Epithelial cell of esophagus (primary cell): ENCODE measurements at regions not wholly inside any gene's neighbourhood (a gene's known extent, or its start where the extent isn't known, plus 50 kb on each side); places are given as distances from the start of the nearest gene placed in this dataset.
A peak's percentile ranks its signal among the peaks of the same experiment; 100 is the strongest.

Experiments
- DNase-seq: peaks from one replicate; pipeline ENCODE4 v3.0.0; 2010; ENCODE audit warnings: low read depth
- H3K4me3 ChIP-seq: 2 replicates; pipeline ENCODE4 v1.5.1; 2011; ENCODE audit warnings: mild to moderate bottlenecking, low read length, control low read depth
- TF ChIP-seq, protein P1 (sequence below): IDR thresholded peaks from 2 replicates; pipeline ENCODE4 v1.5.1; 2011; ENCODE audit warnings: low read depth, mild to moderate bottlenecking, low read length, control low read depth, inconsistent platforms; ENCODE audit not compliant: insufficient read depth; ENCODE audit errors: missing control alignments

DNA sequence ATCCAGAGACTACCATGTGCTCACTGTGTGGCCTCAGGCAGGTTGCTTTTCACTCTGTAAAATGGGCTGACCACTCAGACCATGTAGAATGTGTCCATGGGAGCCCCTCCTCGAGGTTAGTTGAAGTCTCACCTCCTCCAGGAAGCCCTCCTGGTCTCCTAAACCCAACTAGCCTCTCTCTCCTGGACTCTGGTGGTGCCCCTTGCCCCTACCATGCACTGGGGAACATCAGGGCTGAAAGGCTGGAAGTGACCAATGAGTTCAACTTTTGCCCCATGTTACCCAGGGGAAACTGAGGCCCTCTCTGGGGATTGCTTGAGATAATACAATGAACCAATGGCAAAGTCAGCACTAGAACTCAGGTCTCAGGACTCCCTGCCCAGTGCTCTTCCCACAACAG lies 69.2 kb upstream of the SLC6A6 start:
- no peak for DNase-seq
- TF ChIP-seq, protein P1, sequence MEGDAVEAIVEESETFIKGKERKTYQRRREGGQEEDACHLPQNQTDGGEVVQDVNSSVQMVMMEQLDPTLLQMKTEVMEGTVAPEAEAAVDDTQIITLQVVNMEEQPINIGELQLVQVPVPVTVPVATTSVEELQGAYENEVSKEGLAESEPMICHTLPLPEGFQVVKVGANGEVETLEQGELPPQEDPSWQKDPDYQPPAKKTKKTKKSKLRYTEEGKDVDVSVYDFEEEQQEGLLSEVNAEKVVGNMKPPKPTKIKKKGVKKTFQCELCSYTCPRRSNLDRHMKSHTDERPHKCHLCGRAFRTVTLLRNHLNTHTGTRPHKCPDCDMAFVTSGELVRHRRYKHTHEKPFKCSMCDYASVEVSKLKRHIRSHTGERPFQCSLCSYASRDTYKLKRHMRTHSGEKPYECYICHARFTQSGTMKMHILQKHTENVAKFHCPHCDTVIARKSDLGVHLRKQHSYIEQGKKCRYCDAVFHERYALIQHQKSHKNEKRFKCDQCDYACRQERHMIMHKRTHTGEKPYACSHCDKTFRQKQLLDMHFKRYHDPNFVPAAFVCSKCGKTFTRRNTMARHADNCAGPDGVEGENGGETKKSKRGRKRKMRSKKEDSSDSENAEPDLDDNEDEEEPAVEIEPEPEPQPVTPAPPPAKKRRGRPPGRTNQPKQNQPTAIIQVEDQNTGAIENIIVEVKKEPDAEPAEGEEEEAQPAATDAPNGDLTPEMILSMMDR = no peak

DNA sequence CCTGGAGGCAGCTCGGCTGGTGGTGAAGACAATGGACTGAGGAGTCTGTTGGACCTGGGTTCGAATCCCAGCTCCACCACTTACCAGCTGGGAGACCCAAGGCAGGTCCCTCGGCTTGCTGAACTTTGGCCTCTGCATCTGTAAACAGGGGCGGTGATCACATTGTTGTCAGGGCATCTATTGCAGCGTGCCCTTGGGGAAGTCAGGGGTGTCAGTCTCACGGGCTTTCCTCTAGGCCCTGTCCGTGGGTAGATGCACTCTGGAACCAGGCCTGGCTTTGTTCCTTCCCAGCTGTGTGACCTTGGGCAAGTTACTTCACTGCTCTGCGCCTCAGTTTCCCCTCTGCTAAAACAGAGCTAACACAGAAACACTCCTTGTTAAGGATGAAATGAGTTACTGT lies 68.8 kb upstream of the SLC6A6 start:
- TF ChIP-seq, protein P1 = no peak
- no peak for DNase-seq
- H3K4me3 ChIP-seq = no peak overlapping the region

More for the DNA sequence above, 69.2 kb upstream of the SLC6A6 start:
- H3K4me3 ChIP-seq = no peak overlapping the region

DNA sequence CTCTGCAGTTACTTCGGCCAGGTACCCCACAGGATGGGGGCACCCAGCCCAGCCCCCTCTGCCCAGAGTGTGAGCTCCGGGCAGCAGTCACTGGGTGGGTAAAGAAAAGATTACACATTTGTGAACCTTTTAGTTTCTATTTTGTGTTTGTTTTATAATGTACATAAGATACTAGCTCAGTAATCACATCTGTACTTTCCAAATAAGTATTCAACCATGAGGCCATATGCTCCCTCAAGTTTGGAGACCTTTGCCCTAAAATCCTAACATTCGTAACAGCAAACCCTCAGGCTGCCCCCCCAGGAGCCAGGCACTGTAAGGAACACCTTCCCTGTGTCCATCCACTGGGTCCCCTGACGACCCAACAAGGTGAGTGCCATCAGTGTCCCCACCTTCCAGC lies 68.3 kb upstream of the SLC6A6 start:
- DNase-seq = no peak
- H3K4me3 ChIP-seq = no peak overlapping the region
- TF ChIP-seq, protein P1 = no peak

- no peak overlapping the region for H3K4me3 ChIP-seq
- no peak for DNase-seq
- TF ChIP-seq, protein P1 = no peak
Observed at GRCh38 chr3:14334936-14335335, 67.5 kb upstream of the SLC6A6 start.

DNA sequence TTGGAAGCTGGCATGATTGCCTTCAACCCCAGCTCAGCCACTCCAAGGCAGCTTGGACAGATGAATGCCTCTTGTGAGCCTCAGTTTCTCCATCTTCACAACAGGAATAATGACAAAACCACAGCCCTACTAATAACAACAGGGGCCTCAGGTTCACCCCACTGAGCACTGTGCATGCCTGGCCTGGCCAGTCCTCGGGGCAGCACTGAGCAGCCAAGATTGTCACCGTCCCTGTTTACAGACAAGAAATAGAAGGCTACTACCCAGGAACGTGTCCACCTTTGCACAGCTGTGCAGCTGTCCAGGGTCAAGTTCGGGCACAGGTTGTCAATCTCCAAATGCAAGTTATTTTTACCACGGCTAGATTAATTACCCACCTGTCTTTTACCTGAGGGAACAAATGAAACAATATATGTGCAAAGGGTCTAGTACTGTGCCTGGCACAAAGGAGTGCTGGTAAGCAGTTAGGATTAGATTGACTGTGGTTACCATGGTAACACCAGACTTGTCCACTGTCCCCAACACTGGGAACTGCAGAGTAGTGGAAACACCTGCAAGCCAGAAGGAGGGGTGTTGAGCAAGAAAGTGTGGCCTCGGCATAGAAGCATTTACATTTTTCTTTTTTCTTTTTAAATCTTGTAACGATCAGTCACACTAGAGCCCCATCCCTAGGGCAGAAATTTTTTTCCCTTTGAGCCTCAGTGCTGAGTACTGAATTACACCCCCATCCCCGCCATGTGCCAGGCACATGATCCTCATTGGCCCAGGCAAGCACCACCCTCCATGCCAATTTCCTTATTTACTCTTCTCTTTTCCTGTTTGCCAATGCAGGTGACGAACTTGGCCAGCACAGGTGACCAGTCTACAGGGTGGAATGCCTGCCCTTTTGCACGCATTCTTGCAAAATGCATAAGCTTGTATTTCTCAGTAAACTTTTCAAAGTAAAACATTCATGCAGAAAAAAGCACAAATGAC lies 66.3 kb upstream of the SLC6A6 start:
- TF ChIP-seq, protein P1 = no peak
- peak; percentile 72 for DNase-seq
- H3K4me3 ChIP-seq = no peak overlapping the region

DNA sequence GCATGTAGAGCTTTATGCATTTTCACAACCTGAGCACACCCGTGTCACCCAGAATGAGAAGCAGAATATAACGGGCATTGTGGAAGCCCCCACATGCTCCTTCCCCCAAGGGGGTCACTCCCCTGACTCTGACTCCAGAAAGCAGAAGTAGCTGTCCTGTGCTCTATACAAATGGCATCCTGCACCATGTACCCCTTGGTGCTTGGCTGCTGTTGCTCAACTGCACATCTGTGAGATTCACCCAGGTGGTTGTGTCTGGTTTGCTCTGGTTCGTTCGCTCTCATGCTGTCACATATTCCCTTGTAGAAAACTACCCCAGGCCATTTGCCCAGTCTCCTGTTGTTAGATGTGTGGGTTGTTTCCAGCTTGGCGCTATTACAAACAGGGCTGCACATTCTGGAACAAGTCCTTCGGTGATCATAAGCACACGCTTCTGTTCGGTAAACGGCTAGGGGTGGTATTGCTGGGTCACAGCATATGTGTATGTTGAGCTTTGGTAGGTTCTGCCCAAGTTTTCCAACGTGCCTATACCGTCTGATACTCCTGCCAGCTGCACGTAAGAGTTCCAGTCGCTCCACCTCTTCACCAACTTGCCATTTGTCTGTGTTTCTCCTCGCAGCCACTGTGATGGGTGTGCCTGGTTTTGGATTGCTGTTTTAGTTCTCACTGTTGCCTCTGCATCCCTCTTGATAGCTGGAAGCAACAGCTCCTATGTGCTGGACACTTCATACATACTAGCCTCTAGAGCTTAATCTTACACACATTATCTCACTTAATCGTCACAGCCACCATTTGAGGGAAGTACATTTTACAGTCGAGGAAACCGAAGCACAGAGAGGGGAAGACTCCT lies 65.4 kb upstream of the SLC6A6 start:
- DNase-seq = peak; percentile 20
- H3K4me3 ChIP-seq = no peak overlapping the region
- TF ChIP-seq, protein P1 = no peak
